RWPE2 (cell line): ENCODE measurements at regions not wholly inside any gene's neighbourhood (a gene's known extent, or its start where the extent isn't known, plus 50 kb on each side); places are given as distances from the start of the nearest gene placed in this dataset.
"Not testable (repeated sequence)": the region's sequence is repeated elsewhere in the genome, so short reads cannot be mapped to it uniquely, and the experiment has no call there.

ENCODE experiments used
- ATAC-seq: fragments of 200-7000 bp; cut with Tn5 transposase; 3 replicates; pipeline ENCODE4 v1.9.1; 2021; ENCODE audit warnings: low read depth
- DNase-seq: peaks from one replicate; pipeline ENCODE4 v3.0.0-alpha.2; 2020; ENCODE audit warnings: low spot score
- H3K27ac ChIP-seq: fragments of 450-650 bp; 2 replicates; pipeline ENCODE4 v1.5.1; 2017; ENCODE audit warnings: mild to moderate bottlenecking; ENCODE audit not compliant: poor library complexity, severe bottlenecking
- H3K27me3 ChIP-seq: fragments of 250-450 bp; sonication (Bioruptor Pico); 2 replicates; pipeline ENCODE4 v1.5.1; 2021; ENCODE audit warnings: mild to moderate bottlenecking, moderate library complexity; ENCODE audit not compliant: insufficient read depth, poor library complexity, severe bottlenecking
- H3K36me3 ChIP-seq: fragments of 250-450 bp; sonication (Bioruptor Pico); 2 replicates; pipeline ENCODE4 v1.5.1; 2020; ENCODE audit warnings: low read depth, mild to moderate bottlenecking, moderate library complexity
- H3K4me1 ChIP-seq: fragments of 250-450 bp; sonication (Bioruptor Pico); 2 replicates; pipeline ENCODE4 v1.5.1; 2021; ENCODE audit warnings: mild to moderate bottlenecking, moderate library complexity; ENCODE audit not compliant: insufficient read depth, poor library complexity, severe bottlenecking
- H3K4me3 ChIP-seq: fragments of 250-450 bp; sonication (Bioruptor Pico); 2 replicates; pipeline ENCODE4 v1.5.1; 2021; ENCODE audit warnings: mild to moderate bottlenecking, moderate library complexity; ENCODE audit not compliant: severe bottlenecking
- H3K9me3 ChIP-seq: fragments of 250-450 bp; sonication (Bioruptor Pico); 2 replicates; pipeline ENCODE4 v1.5.1; 2021; ENCODE audit warnings: mild to moderate bottlenecking, moderate library complexity; ENCODE audit not compliant: severe bottlenecking
- CTCF ChIP-seq: fragments of 450-650 bp; IDR thresholded peaks from one replicate; pipeline ENCODE4 v1.5.1; 2017; ENCODE audit warnings: mild to moderate bottlenecking, moderate library complexity; ENCODE audit not compliant: poor library complexity, severe bottlenecking

GRCh38 chr1:105565006-105565405 is 1491.5 kb upstream of the PRMT6 start:
- DNase-seq (no peak), ATAC-seq (no peak)
- no peaks in the 10 kb centered on the region for H3K27me3 ChIP-seq
- no peaks in the 10 kb centered on the region for H3K4me1 ChIP-seq
- TF ChIP-seq CTCF: no peak
- no peak overlapping the region for H3K4me3 ChIP-seq
- H3K9me3 ChIP-seq: no peaks in the 10 kb centered on the region
- H3K36me3 ChIP-seq: no peaks in the 10 kb centered on the region
- H3K27ac ChIP-seq: no peak overlapping the region

GRCh38 chr1:105585791-105586190 is 1470.7 kb upstream of the PRMT6 start:
- no peaks in the 10 kb centered on the region for H3K27me3 ChIP-seq
- no peaks in the 10 kb centered on the region for H3K4me1 ChIP-seq
- H3K36me3 ChIP-seq: no peaks in the 10 kb centered on the region
- H3K4me3 ChIP-seq: no peak overlapping the region
- DNase-seq: no peak
- ATAC-seq: no peak
- no peak for TF ChIP-seq CTCF
- H3K9me3 ChIP-seq: no peaks in the 10 kb centered on the region
- no peak overlapping the region for H3K27ac ChIP-seq

GRCh38 chr1:105591681-105592080 is 1464.8 kb upstream of the PRMT6 start:
- no peak overlapping the region for H3K4me3 ChIP-seq
- H3K9me3 ChIP-seq: no peaks in the 10 kb centered on the region
- no peak overlapping the region for H3K27ac ChIP-seq
- no peak for DNase-seq
- no peaks in the 10 kb centered on the region for H3K27me3 ChIP-seq
- no peaks in the 10 kb centered on the region for H3K4me1 ChIP-seq
- no peak for ATAC-seq
- H3K36me3 ChIP-seq: no peaks in the 10 kb centered on the region
- no peak for TF ChIP-seq CTCF

- Histone ChIP-seq H3K4me1 (no peaks in the 10 kb centered on the region), H3K4me3 (no peak overlapping the region), H3K36me3 (no peaks in the 10 kb centered on the region), H3K9me3 (no peaks in the 10 kb centered on the region), H3K27ac (no peak overlapping the region), H3K27me3 (no peaks in the 10 kb centered on the region)
- no peak for DNase-seq
- TF ChIP-seq CTCF: peak; percentile 33
- ATAC-seq: no peak
Observed at GRCh38 chr1:105608713-105609112, 1447.8 kb upstream of the PRMT6 start.

GRCh38 chr1:105626276-105626987 is 1430.0 kb upstream of the PRMT6 start:
- Histone ChIP-seq H3K4me3 (no peak overlapping the region), H3K9me3 (no peaks in the 10 kb centered on the region), H3K27me3 (no peaks in the 10 kb centered on the region), H3K4me1 (peaks cover 4% of the 10 kb centered on the region), H3K27ac (no peak overlapping the region), H3K36me3 (no peaks in the 10 kb centered on the region)
- DNase-seq (no peak), ATAC-seq (no peak)
- TF ChIP-seq CTCF: no peak

- not testable (repeated sequence) for H3K4me3 ChIP-seq, H3K27me3 ChIP-seq, DNase-seq, H3K4me1 ChIP-seq, ATAC-seq, H3K9me3 ChIP-seq, H3K27ac ChIP-seq, H3K36me3 ChIP-seq
Observed at GRCh38 chr1:105631153-105631744, 1425.2 kb upstream of the PRMT6 start.
